ENCODE measurements at regions not wholly inside any gene's neighbourhood (a gene's known extent, or its start where the extent isn't known, plus 50 kb on each side); places are given as distances from the start of the nearest gene placed in this dataset.

GRCh38 chr14:28344381-28344780, 422.2 kb upstream of the FOXG1 start:
- no peaks in the 10 kb centered on the region for H4K20me1 ChIP-seq (ENCODE audit: insufficient read depth, low read length)
- no peak overlapping the region for H2AFZ ChIP-seq (ENCODE audit: low read length)
- no peak for DNase-seq (ENCODE audit: insufficient read length, low spot score, missing footprints)
- no peaks in the 10 kb centered on the region for H3K4me1 ChIP-seq (ENCODE audit: insufficient read depth, low read length)
- H3K4me2 ChIP-seq (ENCODE audit: insufficient read depth, low read length) = no peak overlapping the region
- H3K27ac ChIP-seq (ENCODE audit: low read depth, low read length) = no peak overlapping the region
- TF ChIP-seq CTCF (IDR thresholded peaks at IDR 0.05; ENCODE audit: extremely low read depth, low read depth, low read length) = no peak
- H3K4me3 ChIP-seq (ENCODE audit: insufficient read depth, low read length) = no peak overlapping the region
- no peaks in the 10 kb centered on the region for H3K9me3 ChIP-seq (ENCODE audit: low read depth, low read length)
- H3K36me3 ChIP-seq (ENCODE audit: insufficient read depth, low read length) = no peaks in the 10 kb centered on the region
- H3K79me2 ChIP-seq (ENCODE audit: insufficient read depth, low read length) = no peaks in the 10 kb centered on the region
- H3K27me3 ChIP-seq (ENCODE audit: insufficient read depth, low read length) = no peaks in the 10 kb centered on the region

DNA sequence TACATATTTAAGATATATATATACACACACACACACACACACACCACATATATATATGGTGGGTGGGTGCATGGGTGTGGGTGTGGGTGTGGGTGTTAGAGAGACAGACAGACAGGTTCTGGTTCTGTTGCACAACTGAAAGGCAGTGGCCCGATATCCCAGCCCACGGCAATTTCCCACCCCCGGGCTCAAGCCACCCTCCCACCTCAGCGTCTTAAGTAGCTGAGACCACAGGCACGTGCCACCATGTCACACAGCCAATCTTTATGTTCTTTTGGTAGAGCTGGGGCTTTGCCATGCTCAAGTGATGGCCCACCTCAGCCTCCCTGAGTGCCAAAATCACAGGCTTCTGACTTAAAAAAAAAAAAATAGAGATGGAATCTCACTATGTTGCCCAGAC, 417.8 kb upstream of the FOXG1 start:
- Histone ChIP-seq H3K27ac (ENCODE audit: low read depth, low read length) (no peak overlapping the region), H3K79me2 (ENCODE audit: insufficient read depth, low read length) (no peaks in the 10 kb centered on the region), H3K36me3 (ENCODE audit: insufficient read depth, low read length) (no peaks in the 10 kb centered on the region), H2AFZ (ENCODE audit: low read length) (no peak overlapping the region), H3K4me1 (ENCODE audit: insufficient read depth, low read length) (no peaks in the 10 kb centered on the region), H3K4me2 (ENCODE audit: insufficient read depth, low read length) (no peak overlapping the region), H3K9me3 (ENCODE audit: low read depth, low read length) (peaks cover 1% of the 10 kb centered on the region), H3K27me3 (ENCODE audit: insufficient read depth, low read length) (no peaks in the 10 kb centered on the region), H4K20me1 (ENCODE audit: insufficient read depth, low read length) (no peaks in the 10 kb centered on the region), H3K4me3 (ENCODE audit: insufficient read depth, low read length) (no peak overlapping the region)
- no peak for TF ChIP-seq CTCF (IDR thresholded peaks at IDR 0.05; ENCODE audit: extremely low read depth, low read depth, low read length)
- no peak for DNase-seq (ENCODE audit: insufficient read length, low spot score, missing footprints)

DNA sequence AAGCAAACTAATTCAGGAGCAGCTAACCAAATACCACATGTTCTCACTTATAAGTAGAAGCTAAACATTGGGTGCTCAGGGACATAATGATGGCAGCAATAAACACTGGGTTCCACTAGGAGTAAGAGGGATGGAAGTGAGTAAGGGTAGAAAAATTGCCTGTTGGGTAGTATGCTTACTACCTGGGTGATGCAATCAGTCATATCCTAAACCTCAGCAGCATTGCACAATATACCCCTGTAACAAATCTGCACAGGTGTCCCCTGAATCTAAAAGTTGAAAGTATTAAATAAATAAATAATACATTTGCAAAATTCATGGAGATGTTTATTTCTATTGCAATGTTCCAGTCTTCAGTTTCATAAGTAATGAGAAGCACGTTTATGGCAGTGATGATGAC, 409.8 kb upstream of the FOXG1 start:
- no peak for DNase-seq (ENCODE audit: insufficient read length, low spot score, missing footprints)
- Histone ChIP-seq H3K4me1 (ENCODE audit: insufficient read depth, low read length) (no peaks in the 10 kb centered on the region), H3K36me3 (ENCODE audit: insufficient read depth, low read length) (no peaks in the 10 kb centered on the region), H3K4me2 (ENCODE audit: insufficient read depth, low read length) (no peak overlapping the region), H3K27me3 (ENCODE audit: insufficient read depth, low read length) (no peaks in the 10 kb centered on the region), H3K27ac (ENCODE audit: low read depth, low read length) (no peak overlapping the region), H2AFZ (ENCODE audit: low read length) (no peak overlapping the region), H3K4me3 (ENCODE audit: insufficient read depth, low read length) (no peak overlapping the region), H3K79me2 (ENCODE audit: insufficient read depth, low read length) (no peaks in the 10 kb centered on the region), H4K20me1 (ENCODE audit: insufficient read depth, low read length) (no peaks in the 10 kb centered on the region), H3K9me3 (ENCODE audit: low read depth, low read length) (peaks cover 1% of the 10 kb centered on the region)
- no peak for TF ChIP-seq CTCF (IDR thresholded peaks at IDR 0.05; ENCODE audit: extremely low read depth, low read depth, low read length)

DNA sequence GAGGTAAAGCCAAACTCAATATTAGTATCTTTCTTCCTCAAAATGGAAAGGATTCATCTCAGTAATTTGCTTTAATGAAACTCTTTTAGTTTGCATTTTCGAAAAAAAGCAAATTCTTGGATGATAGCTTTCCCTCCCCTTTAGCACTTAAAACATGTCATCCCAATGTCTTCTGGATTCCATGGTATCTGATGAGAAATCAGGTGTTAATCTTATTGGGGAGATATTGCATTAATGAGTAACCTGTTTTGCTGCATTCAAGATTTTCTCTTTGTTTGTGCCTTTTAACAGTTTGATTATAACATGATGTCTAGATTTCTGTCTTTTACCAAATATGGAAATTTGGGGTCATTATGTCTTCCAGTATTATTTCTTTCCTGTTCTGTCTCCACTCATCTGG, 405.1 kb upstream of the FOXG1 start:
- Histone ChIP-seq H3K9me3 (ENCODE audit: low read depth, low read length) (peaks cover 4% of the 10 kb centered on the region), H3K79me2 (ENCODE audit: insufficient read depth, low read length) (no peaks in the 10 kb centered on the region), H4K20me1 (ENCODE audit: insufficient read depth, low read length) (no peaks in the 10 kb centered on the region), H3K27me3 (ENCODE audit: insufficient read depth, low read length) (no peaks in the 10 kb centered on the region), H3K27ac (ENCODE audit: low read depth, low read length) (no peak overlapping the region), H3K4me2 (ENCODE audit: insufficient read depth, low read length) (no peak overlapping the region), H3K4me1 (ENCODE audit: insufficient read depth, low read length) (no peaks in the 10 kb centered on the region), H3K4me3 (ENCODE audit: insufficient read depth, low read length) (no peak overlapping the region), H2AFZ (ENCODE audit: low read length) (no peak overlapping the region), H3K36me3 (ENCODE audit: insufficient read depth, low read length) (no peaks in the 10 kb centered on the region)
- no peak for DNase-seq (ENCODE audit: insufficient read length, low spot score, missing footprints)
- TF ChIP-seq CTCF (IDR thresholded peaks at IDR 0.05; ENCODE audit: extremely low read depth, low read depth, low read length) = no peak
